Neural progenitor cell (in vitro differentiated cells): ENCODE measurements at regions not wholly inside any gene's neighbourhood (a gene's known extent, or its start where the extent isn't known, plus 50 kb on each side); places are given as distances from the start of the nearest gene placed in this dataset.

Source experiments
- DNase-seq: peaks from one replicate; pipeline ENCODE4 v3.0.0-alpha.2; 2016; ENCODE audit warnings: low spot score
- H2AFZ ChIP-seq: fragments of 200-600 bp; sonication (generic); replicated peaks from 2 replicates; pipeline ENCODE4 v1.6.1; 2016; ENCODE audit warnings: antibody characterized with exemption
- H3F3A ChIP-seq: fragments of 200-600 bp; sonication (generic); 2 replicates; pipeline ENCODE4 v1.6.1; 2016; ENCODE audit warnings: antibody characterized with exemption, low read depth
- H3K27ac ChIP-seq: fragments of 200-600 bp; sonication (generic); 2 replicates; pipeline ENCODE4 v1.5.1; 2016; ENCODE audit warnings: mild to moderate bottlenecking
- H3K27me3 ChIP-seq: fragments of 200-600 bp; sonication (generic); 2 replicates; pipeline ENCODE4 v1.6.1; 2016; ENCODE audit warnings: mild to moderate bottlenecking, moderate library complexity
- H3K36me3 ChIP-seq: fragments of 200-600 bp; sonication (generic); 2 replicates; pipeline ENCODE4 v1.5.1; 2016
- H3K4me1 ChIP-seq: fragments of 200-600 bp; sonication (generic); 2 replicates; pipeline ENCODE4 v1.6.1; 2016; ENCODE audit warnings: mixed run types
- H3K4me2 ChIP-seq: fragments of 200-600 bp; sonication (generic); 2 replicates; pipeline ENCODE4 v1.6.1; 2016
- H3K4me3 ChIP-seq: fragments of 200-600 bp; sonication (generic); 2 replicates; pipeline ENCODE4 v1.5.1; 2016
- H3K79me2 ChIP-seq: fragments of 200-600 bp; sonication (generic); 2 replicates; pipeline ENCODE4 v1.6.1; 2016; ENCODE audit warnings: low read depth
- H3K9ac ChIP-seq: fragments of 200-600 bp; sonication (generic); 2 replicates; pipeline ENCODE4 v1.6.1; 2016
- H3K9me3 ChIP-seq: fragments of 200-600 bp; sonication (generic); 2 replicates; pipeline ENCODE4 v1.5.1; 2016; ENCODE audit warnings: low read depth
- H4K20me1 ChIP-seq: fragments of 200-600 bp; sonication (generic); 2 replicates; pipeline ENCODE4 v1.6.1; 2016; ENCODE audit warnings: low read depth
- H3K27ac Mint-ChIP-seq: 3 replicates; pipeline ENCODE4 v1.8.0; 2021; ENCODE audit warnings: mixed read lengths
- H3K27me3 Mint-ChIP-seq: 2 replicates; pipeline ENCODE4 v1.8.0; 2022; ENCODE audit warnings: low read depth, mild to moderate bottlenecking, inconsistent platforms, moderate library complexity, mixed read lengths; ENCODE audit not compliant: insufficient read depth
- H3K36me3 Mint-ChIP-seq: 3 replicates; pipeline ENCODE4 v1.8.0; 2021; ENCODE audit warnings: mixed read lengths
- H3K4me1 Mint-ChIP-seq: 3 replicates; pipeline ENCODE4 v1.8.0; 2021; ENCODE audit warnings: mixed read lengths
- H3K4me3 Mint-ChIP-seq: 3 replicates; pipeline ENCODE4 v1.8.0; 2021; ENCODE audit warnings: mild to moderate bottlenecking, moderate library complexity, mixed read lengths
- H3K9me3 Mint-ChIP-seq: 3 replicates; pipeline ENCODE4 v1.8.0; 2020; ENCODE audit warnings: mixed read lengths
- CTCF ChIP-seq: fragments of 200-600 bp; sonication (generic); IDR thresholded peaks from 2 replicates; pipeline ENCODE4 v1.5.1; 2017; ENCODE audit warnings: antibody characterized with exemption, mild to moderate bottlenecking
- EZH2 ChIP-seq: fragments of 200-600 bp; sonication (generic); IDR thresholded peaks from 2 replicates; pipeline ENCODE4 v1.6.1; 2017; ENCODE audit warnings: antibody characterized with exemption, mild to moderate bottlenecking, moderate library complexity
- EZH2phosphoT487 ChIP-seq: fragments of 200-600 bp; sonication (generic); IDR thresholded peaks from 2 replicates; pipeline ENCODE4 v1.6.1; 2017; ENCODE audit warnings: antibody characterized with exemption

GRCh38 chr6:71187141-71187540, 101.5 kb upstream of the OGFRL1 start:
- Mint-ChIP-seq H3K27me3 (peaks cover 2% of the 10 kb centered on the region), H3K4me3 (no peak overlapping the region), H3K27ac (no peak overlapping the region), H3K36me3 (no peaks in the 10 kb centered on the region), H3K4me1 (no peaks in the 10 kb centered on the region), H3K9me3 (peaks cover 14% of the 10 kb centered on the region)
- Histone ChIP-seq H3K36me3 (no peaks in the 10 kb centered on the region), H3K79me2 (no peaks in the 10 kb centered on the region), H3K27ac (no peak overlapping the region), H3K9me3 (no peaks in the 10 kb centered on the region), H3K4me1 (no peaks in the 10 kb centered on the region), H3K4me3 (no peak overlapping the region), H3K27me3 (no peaks in the 10 kb centered on the region), H2AFZ (no peak overlapping the region), H3F3A (no peaks in the 10 kb centered on the region), H3K9ac (no peak overlapping the region), H4K20me1 (no peaks in the 10 kb centered on the region), H3K4me2 (no peak overlapping the region)
- no peak for TF ChIP-seq EZH2phosphoT487
- no peak for TF ChIP-seq EZH2
- no peak for TF ChIP-seq CTCF
- no peak for DNase-seq

GRCh38 chr6:71190809-71191208, 97.8 kb upstream of the OGFRL1 start:
- Mint-ChIP-seq H3K27me3 (peaks cover 2% of the 10 kb centered on the region), H3K27ac (no peak overlapping the region)

GRCh38 chr6:71194724-71195123, 93.9 kb upstream of the OGFRL1 start:
- Histone ChIP-seq H3K4me3 (no peak overlapping the region), H3K27ac (no peak overlapping the region), H3K36me3 (no peaks in the 10 kb centered on the region), H3K27me3 (no peaks in the 10 kb centered on the region), H3F3A (no peaks in the 10 kb centered on the region), H3K4me2 (no peak overlapping the region), H3K79me2 (no peaks in the 10 kb centered on the region), H3K9me3 (no peaks in the 10 kb centered on the region), H3K9ac (no peak overlapping the region), H3K4me1 (no peaks in the 10 kb centered on the region), H2AFZ (no peak overlapping the region), H4K20me1 (no peaks in the 10 kb centered on the region)
- peaks cover 9% of the 10 kb centered on the region for H3K4me1 Mint-ChIP-seq
- no peaks in the 10 kb centered on the region for H3K36me3 Mint-ChIP-seq
- H3K4me3 Mint-ChIP-seq = no peak overlapping the region
- H3K27me3 Mint-ChIP-seq = no peaks in the 10 kb centered on the region
- no peak for TF ChIP-seq EZH2phosphoT487
- no peak for TF ChIP-seq EZH2
- TF ChIP-seq CTCF = no peak
- H3K27ac Mint-ChIP-seq = no peak overlapping the region
- no peaks in the 10 kb centered on the region for H3K9me3 Mint-ChIP-seq
- no peak for DNase-seq

More at GRCh38 chr6:71190809-71191208, 97.8 kb upstream of the OGFRL1 start:
- Histone ChIP-seq H3K27me3 (no peaks in the 10 kb centered on the region), H3K79me2 (no peaks in the 10 kb centered on the region), H3K4me1 (no peaks in the 10 kb centered on the region), H3K9ac (no peak overlapping the region), H3K9me3 (no peaks in the 10 kb centered on the region), H4K20me1 (no peaks in the 10 kb centered on the region), H3K27ac (no peak overlapping the region), H3K4me3 (no peak overlapping the region), H3F3A (no peaks in the 10 kb centered on the region), H3K36me3 (no peaks in the 10 kb centered on the region), H2AFZ (no peak overlapping the region), H3K4me2 (no peak overlapping the region)
- DNase-seq = peak; percentile 13
- no peaks in the 10 kb centered on the region for H3K4me1 Mint-ChIP-seq
- no peak overlapping the region for H3K4me3 Mint-ChIP-seq
- no peak for TF ChIP-seq EZH2
- no peak for TF ChIP-seq EZH2phosphoT487
- peak; percentile 43 for TF ChIP-seq CTCF
- H3K9me3 Mint-ChIP-seq = no peaks in the 10 kb centered on the region
- no peaks in the 10 kb centered on the region for H3K36me3 Mint-ChIP-seq
